NCI-H1417 treated with DMSO at 0.1 percent for 48 hours (cell line): ENCODE measurements at regions not wholly inside any gene's neighbourhood (a gene's known extent, or its start where the extent isn't known, plus 50 kb on each side); places are given as distances from the start of the nearest gene placed in this dataset.

Source experiments
- DNase-seq: peaks from one replicate; lab custom pipeline; 2025; lab: John Stamatoyannopoulos, UW

DNA sequence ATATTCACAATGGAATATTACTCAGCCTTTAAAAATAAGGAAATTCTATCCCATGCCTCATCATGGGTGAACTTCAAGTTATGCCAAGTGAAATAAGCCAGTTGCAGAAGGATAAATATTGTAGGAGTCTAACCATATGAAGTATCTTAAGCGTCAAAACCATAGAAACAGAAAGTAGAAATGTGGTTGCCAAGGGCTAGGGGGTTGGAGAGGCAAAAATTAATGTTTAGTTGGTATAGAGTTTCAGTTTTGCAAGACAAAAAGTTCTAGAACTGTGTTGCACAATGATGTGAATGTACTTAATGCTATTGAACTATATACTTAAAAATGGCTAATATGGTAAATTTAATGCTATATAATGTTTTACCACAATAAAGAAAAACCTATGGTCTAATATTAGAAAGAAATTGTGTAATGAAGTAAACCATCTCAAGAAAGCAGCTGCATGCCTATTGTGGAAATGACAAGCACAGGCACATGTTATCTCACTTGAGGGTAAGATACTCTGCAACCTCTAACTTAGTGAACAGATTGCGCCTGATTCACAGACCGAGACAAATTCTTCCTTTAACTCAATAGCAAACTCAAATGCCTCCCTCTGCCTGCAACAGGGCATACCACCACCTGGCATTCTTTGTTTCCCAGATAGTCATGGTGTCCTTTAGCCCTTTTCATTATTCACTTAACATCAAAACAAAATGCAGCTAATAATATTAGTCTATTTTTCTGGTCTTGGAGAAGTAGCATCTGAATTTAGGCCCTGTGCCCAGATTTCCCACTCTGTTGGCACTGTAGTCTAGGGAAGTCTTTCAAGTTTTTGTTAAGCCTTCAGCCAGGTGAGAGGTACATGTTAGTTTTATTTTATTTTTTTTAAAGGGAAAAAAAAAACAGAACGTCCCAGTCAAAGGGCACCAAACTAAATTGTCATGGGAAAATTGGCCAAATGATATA is 80.2 kb upstream of the ACP3 start:
- no peak for DNase-seq

DNA sequence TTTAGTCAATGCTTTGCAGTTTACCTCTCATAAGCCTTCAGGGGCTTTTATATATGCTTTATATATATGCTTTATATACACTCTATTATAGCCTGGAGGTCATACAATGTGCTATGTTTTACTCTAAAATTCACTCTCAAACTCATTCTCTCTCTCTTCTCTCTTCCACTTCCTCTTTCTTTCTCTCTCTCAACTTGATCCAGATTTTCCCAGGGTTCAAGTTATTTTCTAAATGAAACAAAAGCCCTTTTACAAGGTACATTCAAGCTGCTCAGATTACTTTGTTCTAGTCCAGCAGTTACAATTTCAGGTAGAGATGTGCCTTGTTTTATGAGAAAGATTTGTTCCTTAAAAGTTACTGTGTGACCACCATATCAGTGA is 79.6 kb upstream of the ACP3 start:
- no peak for DNase-seq

DNA sequence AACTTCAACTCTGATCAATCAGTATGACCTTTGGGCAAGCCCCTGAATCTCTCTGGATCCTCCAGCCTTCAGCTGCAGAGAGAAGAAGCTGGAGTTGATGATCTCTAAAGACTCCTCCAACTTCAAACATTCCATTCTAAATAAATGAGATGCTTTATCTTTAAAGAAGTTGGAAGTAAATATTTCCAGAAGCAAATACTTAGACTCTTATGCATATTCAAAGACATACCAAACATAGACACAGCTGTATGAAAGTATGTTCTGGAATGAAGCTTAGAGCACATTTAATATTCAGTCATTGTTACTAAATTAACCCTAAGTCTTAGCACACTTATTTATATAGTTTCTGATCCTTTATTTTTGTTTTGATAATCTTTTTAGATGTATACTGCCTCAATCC is 77.6 kb upstream of the ACP3 start:
- no peak for DNase-seq

DNA sequence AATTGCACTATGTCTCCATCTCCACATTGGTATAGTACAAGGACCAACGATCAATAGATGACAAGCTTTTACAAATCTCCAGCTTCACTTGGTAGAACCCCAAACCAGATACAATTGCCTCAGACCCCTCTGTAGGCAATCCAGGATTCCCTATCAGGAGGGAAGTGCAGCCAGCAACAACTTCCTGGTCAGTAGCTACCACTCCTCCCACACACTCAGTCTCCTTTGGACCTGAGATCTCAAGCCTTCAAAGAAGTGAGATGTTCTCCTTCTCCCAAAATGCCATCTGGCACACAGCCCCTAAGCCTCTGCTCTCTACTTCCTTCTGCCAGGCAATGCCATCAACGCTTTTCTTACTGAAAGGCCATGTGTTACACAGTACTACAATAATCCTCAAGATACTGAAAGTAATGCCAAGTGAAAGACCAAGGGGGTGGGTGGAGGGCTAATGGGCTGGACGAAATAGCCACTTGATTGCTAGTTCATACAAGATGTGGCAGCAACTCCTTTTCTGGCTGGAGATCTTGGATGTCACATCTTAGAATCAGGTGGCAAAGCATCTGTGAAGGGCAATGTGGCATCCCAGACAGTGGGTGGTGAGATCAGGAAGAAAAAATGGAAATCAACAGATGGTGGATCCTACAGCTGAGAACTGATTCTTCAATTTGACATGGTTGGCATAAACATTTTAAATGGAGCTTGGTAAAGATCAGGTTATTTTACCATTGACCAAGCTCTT is 75.3 kb upstream of the ACP3 start:
- DNase-seq, result no peak

DNA sequence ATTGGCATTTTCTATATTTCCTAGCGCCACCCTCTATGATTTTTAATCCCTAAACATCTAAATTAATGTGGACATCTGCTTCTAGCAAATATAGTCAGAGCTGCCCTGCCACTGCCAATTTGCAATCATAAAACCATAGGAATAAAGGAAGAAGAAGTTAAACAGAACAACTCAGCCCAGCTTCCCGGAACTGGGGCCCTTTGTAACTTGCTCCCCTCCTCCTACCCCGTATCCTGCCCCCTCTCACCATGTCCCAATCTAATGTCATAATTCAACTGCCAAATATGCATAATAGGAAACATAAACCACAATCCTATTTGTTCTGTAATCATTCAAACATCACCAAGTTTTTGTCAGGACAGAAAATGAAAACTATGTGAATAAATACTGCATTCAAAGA is 74.4 kb upstream of the ACP3 start:
- no peak for DNase-seq

DNA sequence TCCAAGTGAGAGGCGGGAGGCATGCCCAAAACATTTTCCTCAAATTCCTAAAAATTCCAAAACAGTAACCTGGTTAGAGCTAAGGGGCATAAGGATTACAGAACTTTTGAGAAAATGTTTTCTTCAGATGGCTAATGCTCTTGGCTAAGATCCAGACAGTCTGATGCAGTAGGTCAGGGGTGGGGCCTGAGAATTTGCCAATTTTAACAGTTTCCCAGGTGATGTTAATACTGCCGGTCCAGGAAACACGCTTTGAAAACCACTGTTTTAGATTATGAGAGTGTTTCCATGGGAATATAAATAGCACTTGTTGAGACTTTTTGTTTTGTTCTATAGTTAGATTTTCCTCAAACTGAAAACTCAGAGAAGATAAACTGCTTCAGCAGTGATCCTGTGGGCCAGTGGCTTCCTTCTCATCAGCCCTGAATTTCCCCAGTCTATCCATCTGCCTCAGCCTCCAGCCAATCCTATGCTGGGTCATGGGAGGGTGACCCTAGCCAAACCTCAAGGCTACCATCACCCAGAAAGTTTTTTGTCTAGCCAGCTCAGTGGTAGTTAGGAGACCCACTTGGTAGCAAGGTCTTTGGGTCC is 71.6 kb upstream of the ACP3 start:
- no peak for DNase-seq

DNA sequence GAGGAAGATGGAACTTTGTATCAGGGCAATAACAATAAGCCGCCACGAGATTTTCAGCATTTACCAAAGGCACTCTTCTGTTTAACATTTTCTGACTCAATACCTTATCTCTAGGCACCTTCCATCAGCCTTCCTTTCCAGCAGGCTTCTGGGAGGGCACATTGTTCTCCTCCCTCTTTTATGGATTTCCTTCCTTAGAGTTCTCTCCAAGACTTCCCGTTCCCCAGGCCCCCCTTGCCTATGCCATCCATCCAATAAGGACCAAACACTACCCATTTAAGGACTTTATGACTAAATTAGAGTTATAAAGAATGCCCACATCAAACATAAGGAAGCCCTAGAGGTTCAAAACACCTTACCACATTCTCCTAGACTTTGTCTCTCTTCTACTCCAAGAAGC is 71.0 kb upstream of the ACP3 start:
- DNase-seq, result no peak

DNA sequence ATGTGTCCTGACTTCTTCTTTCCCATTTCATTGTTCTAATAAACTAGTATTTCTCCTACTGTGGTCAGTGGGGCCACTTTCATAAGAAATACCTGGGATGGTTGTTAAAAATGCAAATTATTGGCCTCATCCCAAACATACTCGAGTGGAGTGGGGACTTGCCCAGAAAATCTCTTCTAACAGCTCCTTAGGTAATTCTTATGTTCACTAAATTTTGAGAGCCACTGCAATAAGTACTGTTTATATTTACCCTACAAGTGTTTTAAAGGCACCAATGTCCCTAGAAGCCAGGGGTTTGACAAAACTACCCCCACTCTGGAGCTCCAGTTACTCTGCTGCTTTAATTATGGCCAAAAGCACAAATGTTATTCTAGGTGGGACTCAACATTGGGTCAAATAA is 70.0 kb upstream of the ACP3 start:
- no peak for DNase-seq

DNA sequence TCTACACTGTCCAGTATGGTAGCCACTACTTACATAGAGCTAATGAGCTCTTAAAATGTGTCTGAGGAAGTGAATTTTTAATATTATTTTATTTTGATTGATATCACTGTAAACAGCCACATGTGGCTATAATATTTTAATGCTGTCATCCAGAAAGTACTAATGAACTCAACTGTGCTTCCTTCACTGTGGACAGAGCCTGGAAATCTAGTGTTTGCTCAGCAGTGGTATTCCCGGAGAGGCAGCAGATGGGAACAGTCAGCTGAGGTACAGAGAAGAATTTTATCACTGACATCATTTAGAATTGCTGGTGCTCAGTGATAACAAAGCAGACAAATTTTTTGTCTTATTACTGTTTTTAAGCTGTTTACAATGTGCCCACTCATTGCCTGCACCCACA is 68.7 kb upstream of the ACP3 start:
- no peak for DNase-seq

DNA sequence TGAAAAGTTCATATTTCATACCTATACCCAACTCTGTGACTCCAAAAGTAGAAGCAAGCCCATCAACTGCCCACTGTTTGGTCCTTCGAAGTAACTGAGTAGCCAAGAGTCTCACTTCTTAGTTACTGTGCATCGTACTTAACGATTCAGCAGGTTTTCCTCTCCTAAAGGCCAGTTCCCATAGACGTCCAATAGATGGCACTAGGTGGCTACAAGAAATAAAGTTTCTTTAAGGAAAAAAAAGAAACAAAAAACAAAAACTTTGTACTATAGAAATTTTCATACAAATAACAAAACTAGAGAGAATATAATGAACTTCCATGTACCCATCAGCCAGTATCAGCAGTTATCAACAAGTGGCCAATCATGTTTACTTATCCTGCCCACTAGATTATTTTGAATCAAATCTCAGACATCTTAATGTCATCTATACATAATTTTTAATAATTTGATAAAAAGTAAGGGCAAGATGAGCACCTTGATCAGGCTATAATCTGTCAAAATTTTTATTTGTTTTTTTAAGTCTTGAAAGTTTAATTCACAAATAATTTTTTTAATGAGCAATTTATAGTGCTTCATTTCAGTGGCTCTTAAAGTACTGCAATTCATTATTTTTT is 63.8 kb upstream of the ACP3 start:
- DNase-seq, result no peak

DNA sequence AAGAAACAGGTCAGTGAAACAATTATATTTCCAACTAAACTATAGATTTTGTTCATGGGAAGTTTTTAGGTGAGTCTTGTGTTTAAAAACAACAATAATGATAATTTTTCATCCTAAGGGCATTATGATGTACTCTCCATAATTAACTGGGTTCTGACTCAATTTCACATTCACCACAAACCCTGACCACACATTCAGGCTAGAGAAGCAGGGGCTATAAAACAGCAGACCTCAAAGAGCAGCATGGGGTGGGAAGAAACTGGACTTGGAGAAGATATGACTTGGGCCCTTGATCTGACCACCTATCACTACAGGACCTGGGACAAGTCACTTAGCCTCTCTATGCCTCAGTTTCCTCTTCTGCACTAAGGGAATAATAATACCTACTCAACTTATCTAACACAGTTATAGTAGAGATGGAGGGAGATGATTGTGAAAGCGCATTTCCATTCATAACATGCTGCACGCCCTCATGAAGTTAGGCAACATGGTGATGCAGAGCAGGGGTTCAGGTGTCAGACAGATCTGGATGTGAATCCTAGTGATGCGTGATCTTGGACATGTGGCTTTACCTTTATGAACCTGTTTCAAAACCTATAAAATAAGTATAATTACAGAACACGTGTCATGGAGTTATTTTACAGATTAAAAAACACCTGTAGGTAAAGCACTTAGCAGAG is 63.0 kb upstream of the ACP3 start:
- DNase-seq, result no peak

DNA sequence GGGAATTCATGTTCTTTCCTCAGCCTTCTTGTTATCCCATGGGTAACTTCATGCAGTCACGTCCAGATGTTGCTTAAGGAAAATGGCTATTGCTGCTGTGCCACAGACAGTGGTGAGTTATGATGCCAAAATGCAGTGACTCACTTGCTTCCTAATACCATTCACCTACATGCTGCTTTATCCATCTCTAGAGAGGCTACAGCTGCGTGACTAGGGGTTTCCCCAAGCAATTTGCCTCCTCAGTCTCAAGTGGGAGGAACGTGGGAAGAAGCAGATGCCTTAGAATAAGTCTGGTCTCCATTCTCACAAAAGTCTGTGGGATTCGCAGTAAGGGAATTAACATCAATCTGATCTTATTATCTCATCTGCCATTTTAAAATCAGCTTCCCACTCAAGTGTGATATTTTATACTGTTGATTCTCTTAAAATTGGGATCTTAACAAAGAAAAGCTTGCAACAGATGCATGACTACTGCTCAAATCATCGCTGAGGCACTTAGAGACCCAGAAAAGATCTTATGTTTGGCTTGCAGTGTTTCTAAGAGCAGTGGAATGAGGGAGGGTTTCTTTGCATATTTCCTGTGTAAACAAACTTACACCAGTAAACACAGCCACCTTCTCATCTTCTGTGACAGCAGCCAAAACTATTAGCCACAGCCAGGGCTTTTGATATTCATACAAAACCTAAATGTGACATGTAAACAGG is 62.0 kb upstream of the ACP3 start:
- DNase-seq, result no peak

DNA sequence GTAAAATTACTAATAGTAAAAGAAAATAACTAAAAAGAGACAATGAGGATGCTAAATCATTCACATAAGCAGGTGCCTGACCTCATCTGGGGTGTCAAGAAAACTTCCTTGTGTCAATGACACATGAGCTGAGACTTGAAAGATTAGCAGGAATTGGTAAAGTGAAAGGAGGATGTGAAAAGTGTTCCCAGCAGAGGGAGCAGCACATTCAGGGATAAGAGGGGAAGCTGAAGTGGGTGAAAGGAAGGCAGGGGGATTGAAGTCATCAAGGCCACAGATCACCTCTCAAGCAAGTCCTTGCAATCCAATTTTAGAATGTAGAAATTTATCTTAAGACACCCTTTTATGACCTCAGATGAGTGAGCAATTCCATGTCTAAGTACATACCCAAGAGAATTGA is 60.2 kb upstream of the ACP3 start:
- no peak for DNase-seq

DNA sequence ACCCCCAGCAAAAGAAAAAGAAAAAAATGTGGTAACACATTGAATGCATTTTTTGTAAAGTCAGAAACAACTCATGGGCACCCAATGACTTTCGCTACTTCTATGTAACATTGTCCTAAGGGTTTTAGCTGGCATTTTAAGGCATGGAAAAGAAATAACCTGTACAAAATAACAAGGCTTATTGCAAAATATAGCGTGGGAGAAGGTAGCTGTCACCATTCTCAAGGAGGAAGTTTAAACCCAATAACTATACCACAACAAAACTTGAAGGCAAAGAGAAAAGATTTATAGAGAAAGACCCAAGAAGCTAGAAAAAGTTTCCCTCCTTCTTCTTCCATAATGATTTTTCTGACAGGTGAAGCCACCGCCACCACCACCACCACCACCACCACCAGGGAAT is 55.7 kb upstream of the ACP3 start:
- no peak for DNase-seq

DNA sequence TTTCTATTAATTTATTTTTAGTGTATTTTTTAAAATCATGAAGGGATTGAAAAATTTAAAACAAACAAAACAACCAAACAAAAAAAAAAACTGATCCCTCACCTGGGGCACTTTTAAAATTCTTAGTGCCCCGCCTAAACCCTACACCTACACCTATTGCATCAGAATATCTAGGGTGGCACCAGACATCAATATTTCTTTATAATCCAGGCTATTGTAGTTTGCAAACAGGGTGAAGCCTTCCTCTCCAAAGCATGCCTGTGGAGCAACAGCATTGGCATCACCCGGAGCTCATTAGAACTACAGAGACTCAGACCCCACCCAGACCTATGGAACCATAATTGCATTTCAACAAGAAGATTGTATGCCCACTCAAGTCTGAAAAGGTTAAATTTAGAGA is 54.9 kb upstream of the ACP3 start:
- no peak for DNase-seq

DNA sequence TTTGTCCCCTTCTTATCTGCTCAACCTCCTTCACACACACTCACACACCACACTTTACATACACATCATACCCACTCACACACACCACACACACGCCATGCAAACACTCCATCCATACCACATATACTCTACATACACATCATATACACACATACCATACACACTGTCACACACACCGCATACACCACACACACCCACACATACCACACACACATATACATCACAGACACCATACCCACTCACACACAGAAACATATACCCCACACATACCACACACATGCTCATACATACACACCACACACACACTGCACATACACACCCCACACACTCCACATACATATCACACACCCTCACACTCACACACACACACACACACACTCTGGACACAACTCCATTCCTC is 54.3 kb upstream of the ACP3 start:
- no peak for DNase-seq

DNA sequence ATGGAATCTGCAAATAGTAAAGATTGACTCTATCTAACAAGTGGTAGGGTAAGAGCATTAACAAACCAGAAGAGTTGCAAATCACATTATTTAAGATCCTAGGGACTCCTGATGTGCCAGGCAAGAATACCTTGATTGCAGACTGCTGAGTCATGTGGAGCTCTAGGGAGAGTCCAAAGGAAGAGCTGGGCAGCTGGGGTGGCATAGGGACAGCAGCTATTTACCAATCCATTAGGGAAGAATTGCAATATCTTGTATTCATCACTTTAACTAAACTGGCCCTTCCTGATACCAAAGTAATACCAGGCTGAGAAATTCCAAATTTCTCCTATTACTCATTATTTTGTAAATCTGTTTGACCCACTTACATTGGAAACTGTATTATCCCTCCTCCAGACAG is 52.2 kb upstream of the ACP3 start:
- no peak for DNase-seq

DNA sequence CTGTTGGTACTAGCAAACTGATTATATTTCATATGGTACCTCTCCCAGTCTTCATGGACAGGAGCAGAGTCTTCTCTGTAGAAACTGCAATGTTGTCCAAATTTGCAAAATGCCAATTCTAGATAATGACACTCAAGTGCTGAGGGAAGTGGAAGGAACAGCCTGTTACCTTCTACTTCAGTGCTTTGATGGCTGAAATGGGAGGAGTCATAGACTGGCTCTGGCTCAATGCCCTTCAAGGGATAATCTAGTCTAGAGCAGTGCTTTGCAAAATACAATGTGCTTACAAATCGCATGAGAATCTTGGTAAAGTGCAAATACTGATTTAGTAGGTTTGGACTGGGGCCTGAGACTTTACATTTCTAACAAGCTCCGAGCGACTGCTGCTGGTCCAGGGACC is 51.7 kb upstream of the ACP3 start:
- DNase-seq, result no peak

DNA sequence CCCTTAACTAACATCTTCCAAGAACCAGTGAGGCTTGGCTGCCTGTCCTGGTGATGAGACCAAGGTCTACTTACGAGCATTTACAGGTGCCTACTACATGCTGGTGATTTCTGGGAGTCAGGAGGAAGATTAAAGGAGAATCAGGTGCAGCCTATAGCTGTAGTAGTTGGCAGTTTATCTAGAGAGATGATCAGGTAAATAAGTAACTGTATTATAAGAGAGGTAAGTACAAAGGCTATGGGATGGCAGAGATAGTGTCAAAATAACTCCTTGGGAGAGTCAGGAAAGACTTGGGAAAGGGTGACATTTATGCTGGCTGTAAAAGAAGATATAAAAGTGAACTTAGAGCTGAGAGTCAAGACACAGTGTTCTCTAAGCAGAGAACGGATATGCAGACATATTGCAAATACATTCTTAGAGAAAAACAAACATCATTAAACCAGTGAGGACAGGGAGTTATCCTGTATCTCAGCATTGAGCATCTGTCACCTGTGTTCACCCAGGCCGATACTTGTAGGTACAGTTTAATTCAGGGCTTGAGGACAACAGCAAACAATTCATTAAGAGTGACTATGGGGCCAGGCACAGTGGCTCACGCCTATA is 49.7 kb upstream of the ACP3 start:
- no peak for DNase-seq
